Esophagus muscularis mucosa (tissue), 4 donors: ENCODE measurements at regions not wholly inside any gene's neighbourhood (a gene's known extent, or its start where the extent isn't known, plus 50 kb on each side); places are given as distances from the start of the nearest gene placed in this dataset.

Source experiments
- DNase-seq: peaks from one replicate; pipeline ENCODE4 v3.0.0-alpha.2; 2017; ENCODE audit errors: extremely low spot score
- H3K27ac ChIP-seq, 4 donors: fragments of 200-600 bp; sonication (generic); replicated peaks in 1 of 4; 1 replicate in 3 of 4; 2 replicates in 1 of 4; pipeline ENCODE4 v1.5.1; 2016 to 2019; ENCODE audit warnings: mild to moderate bottlenecking in 1 of 4
- H3K27me3 ChIP-seq, 4 donors: fragments of 200-600 bp; sonication (generic); one replicate each; pipeline versions ENCODE4 v1.5.1 to v1.6.0; 2016 to 2019
- H3K36me3 ChIP-seq, 4 donors: fragments of 200-600 bp; sonication (generic); one replicate each; pipeline ENCODE4 v1.5.1; 2016 to 2019
- H3K4me1 ChIP-seq, 4 donors: fragments of 200-600 bp; sonication (generic); one replicate each; pipeline ENCODE4 v1.5.1; 2016 to 2019
- H3K4me3 ChIP-seq, 4 donors: fragments of 200-600 bp; sonication (generic); 1 replicate in 2 of 4; 2 replicates in 2 of 4; pipeline ENCODE4 v1.5.1; 2016 to 2019; ENCODE audit warnings: mild to moderate bottlenecking in 4 of 4, moderate library complexity in 1 of 4
- H3K9me3 ChIP-seq, 4 donors: fragments of 200-600 bp; sonication (generic); 1 replicate in 3 of 4; 2 replicates in 1 of 4; pipeline ENCODE4 v1.5.1; 2016 to 2019
- EP300 ChIP-seq: sonication (generic); formaldehyde crosslinking; IDR thresholded peaks from one replicate; pipeline ENCODE4 v1.6.1; 2017; ENCODE audit warnings: antibody characterized with exemption
- POLR2A ChIP-seq: fragments of 450-650 bp; IDR thresholded peaks from one replicate; pipeline ENCODE4 v1.6.1; 2017; ENCODE audit warnings: antibody characterized with exemption, moderate library complexity, mild to moderate bottlenecking, low read depth
- POLR2AphosphoS5 ChIP-seq, 2 donors: sonication (generic); formaldehyde crosslinking; IDR thresholded peaks; one replicate each; pipeline ENCODE4 v1.6.1; 2017; ENCODE audit warnings: antibody characterized with exemption in 2 of 2
- WGBS: methylation state at CpG from one replicate; pipeline ENCODE4 v1.1.5; 2018; 5-methylcytosine and 5-hydroxymethylcytosine counted together
- intact Hi-C: fragments of 100-400 bp; cut with DNase I; formaldehyde crosslinking; loops from one replicate; pipeline ENCODE4 v1.15.1; 2023
- TF ChIP-seq, protein P1 (sequence below), 3 experiments: fragments of 200-600 bp in 2 of 3; fragments of 450-650 bp in 1 of 3; sonication (generic) in 2 of 3; IDR thresholded peaks; one replicate each; pipeline ENCODE4 v1.5.1; 2017 to 2019; ENCODE audit warnings: antibody characterized with exemption in 3 of 3, mild to moderate bottlenecking in 2 of 3, moderate library complexity in 1 of 3

- no peak for DNase-seq
- intact Hi-C loops: no loop called here
- Histone ChIP-seq H3K36me3 (no peaks in the 10 kb centered on the region), H3K4me1 (no peaks in the 10 kb centered on the region), H3K4me3 (no peak overlapping the region), H3K27ac (no peak overlapping the region), H3K27me3 (no peaks in the 10 kb centered on the region), H3K9me3 (no peaks in the 10 kb centered on the region)
- TF ChIP-seq EP300: no peak
- TF ChIP-seq, protein P1, sequence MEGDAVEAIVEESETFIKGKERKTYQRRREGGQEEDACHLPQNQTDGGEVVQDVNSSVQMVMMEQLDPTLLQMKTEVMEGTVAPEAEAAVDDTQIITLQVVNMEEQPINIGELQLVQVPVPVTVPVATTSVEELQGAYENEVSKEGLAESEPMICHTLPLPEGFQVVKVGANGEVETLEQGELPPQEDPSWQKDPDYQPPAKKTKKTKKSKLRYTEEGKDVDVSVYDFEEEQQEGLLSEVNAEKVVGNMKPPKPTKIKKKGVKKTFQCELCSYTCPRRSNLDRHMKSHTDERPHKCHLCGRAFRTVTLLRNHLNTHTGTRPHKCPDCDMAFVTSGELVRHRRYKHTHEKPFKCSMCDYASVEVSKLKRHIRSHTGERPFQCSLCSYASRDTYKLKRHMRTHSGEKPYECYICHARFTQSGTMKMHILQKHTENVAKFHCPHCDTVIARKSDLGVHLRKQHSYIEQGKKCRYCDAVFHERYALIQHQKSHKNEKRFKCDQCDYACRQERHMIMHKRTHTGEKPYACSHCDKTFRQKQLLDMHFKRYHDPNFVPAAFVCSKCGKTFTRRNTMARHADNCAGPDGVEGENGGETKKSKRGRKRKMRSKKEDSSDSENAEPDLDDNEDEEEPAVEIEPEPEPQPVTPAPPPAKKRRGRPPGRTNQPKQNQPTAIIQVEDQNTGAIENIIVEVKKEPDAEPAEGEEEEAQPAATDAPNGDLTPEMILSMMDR (IDR thresholded peaks at IDR 0.05): no peak
- no peak for TF ChIP-seq POLR2A
- TF ChIP-seq POLR2AphosphoS5 (IDR thresholded peaks at IDR 0.05): no peak
- 97% methylated on average over 5 of the region's 5 CpGs for WGBS
These were observed 229.1 kb downstream of the TSHZ3 start for GRCh38 chr19:31119951-31120690.

DNA sequence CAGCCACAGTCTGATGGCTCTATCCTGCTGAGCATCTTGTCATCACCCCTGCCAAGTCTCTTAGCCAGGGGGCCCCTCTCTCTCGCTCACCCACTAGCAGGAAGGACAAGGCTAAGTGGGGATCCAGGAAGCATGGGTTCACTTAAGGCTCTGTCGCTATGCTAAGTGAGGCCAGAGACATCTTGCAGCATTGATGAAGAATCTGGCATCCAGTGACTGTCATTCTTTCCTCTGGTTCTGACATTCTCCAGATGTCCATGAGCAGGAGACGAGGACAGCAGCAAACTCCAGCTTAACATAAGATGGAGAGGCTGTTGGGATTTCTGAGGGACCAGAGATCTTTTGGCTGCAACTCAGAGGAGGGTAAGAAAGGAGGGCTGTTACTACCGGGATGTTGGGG, 230.2 kb downstream of the TSHZ3 start:
- Histone ChIP-seq H3K27me3 (no peaks in the 10 kb centered on the region), H3K36me3 (no peaks in the 10 kb centered on the region), H3K27ac (no peak overlapping the region), H3K9me3 (no peaks in the 10 kb centered on the region), H3K4me3 (no peak overlapping the region), H3K4me1 (no peaks in the 10 kb centered on the region)
- DNase-seq: no peak
- 47% methylated on average over 3 of the region's 4 CpGs for WGBS
- intact Hi-C loops: no loop called here
- TF ChIP-seq POLR2A (no peak), EP300 (no peak), POLR2AphosphoS5 (IDR thresholded peaks at IDR 0.05) (no peak)
- TF ChIP-seq, protein P1 (IDR thresholded peaks at IDR 0.05): no peak

DNA sequence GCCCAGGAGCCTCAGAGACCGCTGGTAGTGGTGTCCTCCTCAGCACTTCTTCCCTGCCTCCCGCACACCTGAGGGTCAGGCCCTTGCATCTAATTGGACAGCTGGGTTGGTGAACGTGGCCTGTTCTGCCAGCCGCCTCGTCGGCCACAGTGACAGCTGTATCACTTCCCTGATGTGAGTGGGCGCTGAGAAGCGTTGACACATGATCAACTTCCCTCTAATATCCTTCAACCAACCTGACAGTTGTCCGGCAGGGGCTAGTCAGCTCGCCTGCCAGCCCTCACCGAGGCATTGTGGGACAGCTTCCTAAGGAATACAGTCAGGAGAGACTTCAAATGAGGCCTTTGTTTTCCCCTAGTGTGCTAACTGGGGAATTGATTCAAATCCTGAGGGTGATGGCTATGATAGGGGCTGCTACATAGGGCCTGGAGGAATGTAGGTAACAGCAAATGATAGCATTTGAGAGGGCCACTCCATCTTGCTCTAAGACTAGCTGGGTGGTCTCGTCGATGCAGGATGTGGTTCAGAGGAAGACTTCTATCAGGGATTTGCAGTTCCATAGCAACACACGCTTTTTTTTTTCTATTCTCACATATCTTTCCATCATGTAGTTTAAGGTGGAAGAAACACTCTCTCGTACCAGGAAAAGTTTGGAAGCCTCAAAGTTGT, 230.8 kb downstream of the TSHZ3 start:
- TF ChIP-seq POLR2A (no peak), EP300 (no peak), POLR2AphosphoS5 (IDR thresholded peaks at IDR 0.05) (no peak)
- TF ChIP-seq, protein P1 (IDR thresholded peaks at IDR 0.05): no peak
- H3K4me3 ChIP-seq: no peak overlapping the region
- no peaks in the 10 kb centered on the region for H3K36me3 ChIP-seq
- intact Hi-C loops: no loop called here
- DNase-seq: no peak
- no peaks in the 10 kb centered on the region for H3K27me3 ChIP-seq
- 71% methylated on average over 9 of the region's 15 CpGs for WGBS
- no peaks in the 10 kb centered on the region for H3K9me3 ChIP-seq
- H3K27ac ChIP-seq: no peak overlapping the region
- no peaks in the 10 kb centered on the region for H3K4me1 ChIP-seq

DNA sequence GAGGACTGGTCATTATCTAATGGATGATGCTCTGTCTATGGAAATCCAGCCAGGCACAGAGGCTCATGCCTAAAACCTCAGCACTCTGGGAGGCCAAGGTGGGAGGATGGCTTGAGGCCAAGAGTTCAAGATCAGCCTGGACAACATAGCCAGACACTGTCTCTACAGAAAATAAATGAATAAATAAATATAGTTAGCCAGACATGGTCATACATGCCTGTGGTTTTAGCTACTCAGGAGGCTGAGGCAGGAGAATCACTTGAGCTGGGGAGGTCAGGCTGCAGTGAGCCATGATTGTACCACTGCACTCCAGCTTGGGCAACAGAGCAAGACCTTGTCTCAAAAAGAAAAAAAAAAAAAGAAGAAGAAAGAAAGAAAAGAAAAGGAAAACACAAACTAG, 234.7 kb downstream of the TSHZ3 start:
- Histone ChIP-seq H3K27me3 (peaks cover 0 to 8% (median 0%) of the 10 kb centered on the region in 4 donors), H3K4me3 (no peak overlapping the region), H3K4me1 (no peaks in the 10 kb centered on the region), H3K9me3 (no peaks in the 10 kb centered on the region), H3K27ac (no peak overlapping the region), H3K36me3 (no peaks in the 10 kb centered on the region)
- intact Hi-C loops: no loop called here
- TF ChIP-seq POLR2A (no peak), POLR2AphosphoS5 (IDR thresholded peaks at IDR 0.05) (no peak), EP300 (no peak)
- TF ChIP-seq, protein P1 (IDR thresholded peaks at IDR 0.05): no peak
- DNase-seq: no peak
